ENCODE measurements at regions not wholly inside any gene's neighbourhood (a gene's known extent, or its start where the extent isn't known, plus 50 kb on each side); places are given as distances from the start of the nearest gene placed in this dataset.

DNA sequence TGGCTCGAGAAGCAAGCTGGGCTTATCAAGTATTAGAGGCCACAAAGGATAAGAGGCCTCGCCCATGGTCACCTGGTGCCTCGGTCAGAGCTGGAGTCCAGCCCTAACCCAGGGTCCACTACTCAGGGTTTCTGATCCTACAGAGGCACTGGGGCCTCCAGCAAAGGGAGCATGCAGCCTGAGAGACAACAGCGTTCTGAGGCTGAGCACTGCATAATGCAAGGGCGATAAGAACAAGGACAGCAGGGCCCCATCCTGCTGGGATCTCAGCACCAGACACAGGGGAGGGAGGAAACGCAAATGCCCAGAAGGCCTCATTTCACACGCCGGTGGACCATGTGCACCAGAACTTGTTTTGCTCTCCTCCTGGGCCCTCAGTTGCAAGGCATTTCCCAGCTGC, 63.0 kb downstream of the C5orf15 start:
- POLR2A ChIA-PET: no interaction called here
- CTCF ChIA-PET: no interaction called here

- POLR2A ChIA-PET: no interaction called here
- CTCF ChIA-PET: interaction anchor here (0.7 kb wide), 1 partner anchor 11 kb away, joined by 3 read pairs; no protein-coding TSS in a partner anchor
Observed at GRCh38 chr5:133904641-133905040, 63.8 kb downstream of the C5orf15 start.

DNA sequence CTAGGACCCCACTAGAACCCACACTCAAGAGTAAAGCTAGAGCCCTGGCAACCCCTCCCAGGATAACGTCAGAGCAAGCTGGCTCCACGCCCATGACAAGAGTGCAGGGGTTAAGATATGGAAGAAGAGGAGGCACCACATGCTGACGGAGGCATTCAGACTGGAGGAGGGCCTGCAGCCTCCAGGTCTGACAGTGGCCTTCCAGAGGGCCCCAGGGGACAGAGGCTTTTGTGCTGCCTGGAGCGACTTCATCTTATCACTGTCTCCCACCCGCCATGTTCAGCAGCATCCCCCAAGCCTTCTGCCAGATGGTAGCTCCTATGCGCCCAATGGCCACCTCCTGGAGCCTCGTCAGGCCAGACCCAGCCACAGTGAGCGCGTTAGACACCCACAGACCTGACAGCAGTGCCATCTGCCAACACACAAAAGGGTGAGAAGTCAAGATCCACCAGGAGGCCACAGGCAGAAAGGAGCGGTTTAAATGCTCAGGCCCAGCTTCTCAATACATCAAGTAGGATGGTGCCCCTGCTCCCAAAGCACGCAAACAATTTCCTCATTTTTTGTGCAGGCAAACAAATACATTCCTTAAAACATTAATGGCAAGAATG, 65.8 kb downstream of the C5orf15 start:
- CTCF ChIA-PET: no interaction called here

DNA sequence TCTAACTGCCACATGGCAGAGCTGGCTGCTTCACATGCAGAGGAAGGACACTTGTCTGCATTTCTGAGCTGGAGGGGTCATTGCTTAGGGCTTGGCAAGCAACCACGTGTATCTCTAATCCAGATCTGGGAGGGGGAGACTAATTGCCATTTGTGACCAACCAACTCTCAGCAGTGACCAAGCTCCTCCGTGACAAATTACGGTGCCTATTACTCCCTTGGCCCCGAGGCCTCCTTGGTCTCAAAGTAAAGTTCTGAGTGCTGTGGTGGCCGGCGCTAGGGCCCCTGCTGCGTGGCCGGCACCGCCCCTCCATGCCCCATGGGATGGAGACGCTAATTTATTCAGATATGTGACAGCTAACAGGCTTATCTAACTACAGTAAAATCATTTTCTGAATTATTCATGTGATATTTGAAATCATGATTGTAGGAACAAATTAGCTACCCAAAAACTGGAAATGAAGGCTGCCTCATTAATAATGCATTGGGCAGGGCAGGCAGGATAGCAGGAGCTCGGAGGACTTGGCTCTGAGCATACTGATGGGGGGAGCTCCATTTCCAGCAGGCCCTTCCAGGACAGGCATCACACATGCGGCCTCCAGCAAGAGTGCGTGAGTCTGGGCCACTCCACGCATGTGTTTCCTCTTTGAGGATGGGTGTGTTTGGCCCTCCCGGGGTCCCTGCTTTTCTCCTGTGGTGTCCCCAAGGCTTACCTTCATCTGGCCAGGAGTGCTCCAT, 67.7 kb downstream of the C5orf15 start:
- CTCF ChIA-PET: no interaction called here

More for the DNA sequence above, 65.8 kb downstream of the C5orf15 start:
- POLR2A ChIA-PET: no interaction called here

GRCh38 chr5:133899506-133899905, 68.9 kb downstream of the C5orf15 start:
- CTCF ChIA-PET: no interaction called here
- POLR2A ChIA-PET: no interaction called here

More for the DNA sequence above, 67.7 kb downstream of the C5orf15 start:
- POLR2A ChIA-PET: interaction anchor here (0.6 kb wide), 1 partner anchor 82 kb away, joined by 4 read pairs; no protein-coding TSS in a partner anchor

- POLR2A ChIA-PET: no interaction called here
- CTCF ChIA-PET: no interaction called here
Observed at GRCh38 chr5:133898440-133898839, 70.0 kb downstream of the C5orf15 start.

- CTCF ChIA-PET: no interaction called here
- POLR2A ChIA-PET: no interaction called here
Observed at GRCh38 chr5:133897431-133897830, 71.0 kb downstream of the C5orf15 start.

DNA sequence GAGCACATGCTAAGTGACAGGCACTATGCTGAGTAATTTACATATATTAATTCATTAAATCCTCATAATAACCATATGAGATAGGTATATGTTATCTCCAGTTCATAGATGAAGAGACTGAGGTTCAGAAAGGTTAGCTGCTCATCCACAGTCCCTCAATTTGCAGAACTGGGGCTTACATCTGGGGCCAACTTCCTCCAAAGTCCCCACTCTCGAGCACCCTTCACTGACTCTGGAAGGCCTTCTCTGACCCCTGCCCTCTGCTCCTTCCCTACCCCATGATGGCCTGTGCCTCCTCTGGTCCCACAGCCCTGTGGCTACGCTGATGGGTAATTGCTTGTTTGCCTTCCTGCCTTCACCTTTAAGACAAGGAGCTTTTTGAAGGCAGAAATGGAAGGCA, 71.6 kb downstream of the C5orf15 start:
- ChIA-PET POLR2A (no interaction called here), CTCF (no interaction called here)

GRCh38 chr5:133895979-133896845, 72.2 kb downstream of the C5orf15 start:
- ChIA-PET CTCF (no interaction called here), POLR2A (no interaction called here)

DNA sequence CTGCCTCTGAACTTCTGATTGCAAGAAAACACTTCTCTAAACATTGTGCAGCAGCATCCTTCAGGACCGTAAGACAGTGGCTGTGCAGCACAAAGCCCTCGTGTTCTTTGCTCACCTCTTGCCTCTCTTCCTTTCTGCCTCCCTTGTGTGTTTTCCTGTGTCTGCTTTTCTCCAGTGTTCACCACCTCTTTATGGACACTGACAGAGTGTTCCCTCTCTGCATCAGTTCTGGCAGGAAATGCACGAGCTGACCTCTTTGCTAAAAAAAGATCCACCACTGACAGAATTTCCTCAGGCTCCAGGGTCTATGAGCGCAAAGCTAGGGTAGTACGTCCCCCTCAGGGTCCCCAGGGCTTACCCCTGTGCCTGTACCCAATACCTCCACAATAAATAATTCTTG, 74.3 kb downstream of the C5orf15 start:
- ChIA-PET POLR2A (no interaction called here), CTCF (interaction anchor here (1.3 kb wide), 1 partner anchor 147 kb away, joined by 3 read pairs; no protein-coding TSS in a partner anchor)

DNA sequence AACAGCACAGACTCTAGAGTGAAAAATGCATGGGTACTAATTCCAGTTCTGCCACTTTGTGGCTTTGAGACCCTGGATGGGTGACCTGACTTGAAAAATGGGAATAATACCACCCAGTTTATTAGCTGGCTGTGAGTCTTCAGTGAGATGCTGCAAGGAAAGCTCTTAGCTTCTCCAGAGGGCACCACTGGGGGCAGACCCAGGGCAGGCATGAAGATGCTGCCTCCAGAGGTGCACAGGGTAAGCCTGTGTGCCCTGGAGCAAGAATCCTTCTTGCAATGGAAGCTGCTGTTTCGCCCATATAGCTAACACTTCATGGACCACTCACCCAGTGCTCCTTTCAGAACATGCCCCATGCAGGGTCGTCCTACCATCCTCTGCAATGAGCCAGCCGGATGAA, 75.7 kb downstream of the C5orf15 start:
- POLR2A ChIA-PET: interaction anchor here (0.5 kb wide), 1 partner anchor 646 kb away, joined by 3 read pairs; no protein-coding TSS in a partner anchor
- CTCF ChIA-PET: interaction anchor here (0.6 kb wide), 1 partner anchor 23 kb away, joined by 3 read pairs; no protein-coding TSS in a partner anchor

GRCh38 chr5:133892306-133892705, 76.1 kb downstream of the C5orf15 start:
- CTCF ChIA-PET: no interaction called here
- POLR2A ChIA-PET: no interaction called here

- ChIA-PET POLR2A (no interaction called here), CTCF (no interaction called here)
Observed at GRCh38 chr5:133891390-133891789, 77.0 kb downstream of the C5orf15 start.

GRCh38 chr5:133890776-133891280, 77.6 kb downstream of the C5orf15 start:
- CTCF ChIA-PET: no interaction called here
- POLR2A ChIA-PET: no interaction called here

GRCh38 chr5:133890314-133890713, 78.1 kb downstream of the C5orf15 start:
- POLR2A ChIA-PET: no interaction called here

DNA sequence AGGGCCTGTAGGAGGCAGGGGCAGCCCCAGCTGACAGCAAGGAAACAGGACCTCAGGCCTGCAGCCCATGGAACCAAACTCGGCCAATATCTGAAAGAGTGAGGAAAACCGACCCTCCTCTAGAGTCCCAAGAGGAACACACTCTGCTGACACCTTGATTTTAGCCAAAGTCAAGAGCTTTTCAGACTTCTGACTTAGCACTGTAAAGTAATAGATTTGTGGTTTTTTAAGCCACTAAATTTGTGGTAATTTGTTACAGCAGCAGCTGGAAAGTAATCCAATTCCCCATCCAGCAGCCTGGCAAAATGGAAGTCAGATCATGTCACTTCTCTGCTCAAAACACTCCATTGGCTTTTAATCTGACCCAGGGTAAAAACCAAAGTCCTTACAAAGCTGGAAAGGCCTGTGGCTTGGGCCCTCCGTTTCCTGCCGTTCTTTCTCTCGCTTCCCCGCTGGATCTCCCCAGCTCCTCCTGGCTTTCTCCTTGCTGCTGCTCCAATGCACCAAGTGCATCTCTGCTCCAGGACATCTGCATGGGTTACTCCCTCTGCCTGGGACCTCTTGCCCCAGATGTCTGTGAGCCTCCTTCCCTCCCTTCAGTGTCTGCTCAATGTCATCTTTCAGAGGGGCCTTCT, 79.0 kb downstream of the C5orf15 start:
- CTCF ChIA-PET: interaction anchor here (0.5 kb wide), 1 partner anchor 69 kb away, joined by 3 read pairs; no protein-coding TSS in a partner anchor

More at GRCh38 chr5:133890314-133890713, 78.1 kb downstream of the C5orf15 start:
- CTCF ChIA-PET: no interaction called here

GRCh38 chr5:133888625-133888991, 79.8 kb downstream of the C5orf15 start:
- ChIA-PET POLR2A (no interaction called here), CTCF (interaction anchor here (0.5 kb wide), 1 partner anchor 70 kb away, joined by 3 read pairs; no protein-coding TSS in a partner anchor)

More for the DNA sequence above, 79.0 kb downstream of the C5orf15 start:
- POLR2A ChIA-PET: no interaction called here

GRCh38 chr5:133885566-133885965, 82.9 kb downstream of the C5orf15 start:
- ChIA-PET POLR2A (no interaction called here), CTCF (interaction anchor here (2.6 kb wide), 1 partner anchor 16 kb away, joined by 8 read pairs; no protein-coding TSS in a partner anchor)

DNA sequence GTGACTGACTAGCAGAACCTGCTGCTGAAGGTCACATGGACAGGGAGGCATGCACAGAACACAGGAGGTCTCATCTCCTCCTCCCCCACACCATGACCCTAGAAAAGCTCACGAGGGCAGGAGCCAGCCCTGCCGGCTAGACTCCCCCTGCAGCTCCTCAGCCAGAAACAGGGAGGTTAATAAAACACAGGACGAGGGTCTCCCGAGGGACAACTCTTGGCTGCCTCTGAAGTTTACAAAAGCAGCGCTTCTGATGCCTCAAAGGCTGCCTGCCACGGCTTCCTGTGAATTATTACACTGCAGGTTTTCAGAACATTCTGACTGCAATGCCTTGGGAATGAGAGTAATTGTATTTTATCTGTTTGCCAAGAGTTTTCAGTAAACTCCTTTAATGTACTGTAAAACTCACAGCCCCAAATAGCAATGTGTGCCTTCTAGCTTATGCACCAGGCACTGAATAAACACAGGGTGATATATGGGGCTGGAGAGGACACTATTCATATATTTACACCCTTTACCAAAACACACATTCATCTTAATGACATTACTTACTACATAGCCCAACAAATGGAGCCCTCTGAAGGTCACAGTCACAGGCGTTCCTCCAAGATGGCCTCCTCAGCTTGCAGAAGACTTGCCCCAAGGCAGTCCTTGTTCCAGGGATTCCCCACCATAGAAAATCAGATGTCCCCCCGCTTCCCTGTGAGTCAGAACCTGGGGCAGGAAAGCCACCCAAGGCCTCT, 83.7 kb downstream of the C5orf15 start:
- CTCF ChIA-PET: interaction anchor here (2.6 kb wide), 1 partner anchor 15 kb away, joined by 8 read pairs; no protein-coding TSS in a partner anchor
- POLR2A ChIA-PET: no interaction called here

All from activated CD8-positive, alpha-beta memory T cell treated with anti-CD3 and anti-CD28 coated beads for 36 hours (primary cell).